GM12878 (cell line): ENCODE measurements at regions not wholly inside any gene's neighbourhood (a gene's known extent, or its start where the extent isn't known, plus 50 kb on each side); places are given as distances from the start of the nearest gene placed in this dataset.

ENCODE experiments used
- CBX5 ChIP-seq: sonication (generic); IDR thresholded peaks from 2 replicates; pipeline ENCODE4 v1.6.1; 2016; ENCODE audit warnings: low read depth, moderate library complexity, mild to moderate bottlenecking, inconsistent platforms
- CEBPB ChIP-seq, 2 experiments: fragments of 150-350 bp in 1 of 2; IDR thresholded peaks; 2 replicates each; pipeline ENCODE4 v1.6.1; 2012 to 2014; ENCODE audit warnings: low read depth in 2 of 2, low read length in 2 of 2, borderline replicate concordance in 1 of 2, inconsistent platforms in 1 of 2
- CTCF ChIP-seq, 3 experiments: IDR thresholded peaks in 2 of 3; conservative IDR thresholded peaks in 1 of 3; 2 replicates each; pipeline ENCODE4 v1.5.1; 2011; ENCODE audit warnings: low read depth in 3 of 3, low read length in 3 of 3, mild to moderate bottlenecking in 3 of 3, control low read depth in 2 of 3, moderate library complexity in 2 of 3, inconsistent platforms in 1 of 3, mixed read lengths in 1 of 3; ENCODE audit not compliant: control insufficient read depth in 2 of 3, insufficient read depth in 1 of 3; ENCODE audit errors: extremely low read depth in 1 of 3
- EP300 ChIP-seq, 2 experiments: fragments of 150-350 bp in 1 of 2; IDR thresholded peaks; 2 replicates each; pipeline ENCODE4 v1.6.1; 2011 to 2012; ENCODE audit warnings: low read depth in 2 of 2, low read length in 2 of 2, borderline replicate concordance in 1 of 2, improper control_type of control experiment in 1 of 2, inconsistent platforms in 1 of 2; ENCODE audit not compliant: control insufficient read depth in 1 of 2
- EZH2 ChIP-seq: IDR thresholded peaks from 2 replicates; pipeline ENCODE4 v1.6.1; 2012; ENCODE audit warnings: low read depth, mild to moderate bottlenecking, control low read depth, inconsistent platforms, low read length, borderline replicate concordance; ENCODE audit not compliant: control insufficient read depth
- HCFC1 ChIP-seq: fragments of 150-350 bp; IDR thresholded peaks from 2 replicates; pipeline ENCODE4 v1.6.1; 2014; ENCODE audit warnings: low read length
- NFIC ChIP-seq: IDR thresholded peaks from 2 replicates; pipeline ENCODE4 v1.6.1; 2012; ENCODE audit warnings: low read depth, mild to moderate bottlenecking, inconsistent platforms, low read length, moderate library complexity
- NR2C2 ChIP-seq: IDR thresholded peaks from 2 replicates; pipeline ENCODE4 v1.6.1; 2011; ENCODE audit warnings: borderline replicate concordance, low read depth; ENCODE audit not compliant: control insufficient read depth, insufficient read length
- POLR2AphosphoS2 ChIP-seq: IDR thresholded peaks from 2 replicates; pipeline ENCODE4 v1.6.1; 2011; ENCODE audit warnings: low read depth, mild to moderate bottlenecking, low read length, improper control_type of control experiment, moderate library complexity
- POLR2AphosphoS5 ChIP-seq: IDR thresholded peaks from 2 replicates; pipeline ENCODE4 v1.6.1; 2011; ENCODE audit warnings: mild to moderate bottlenecking, low read length, inconsistent platforms
- ZNF274 ChIP-seq: IDR thresholded peaks from one replicate; pipeline ENCODE4 v1.8.0; 2011; ENCODE audit not compliant: insufficient read length, insufficient read depth

- TF ChIP-seq CEBPB (IDR thresholded peaks at IDR 0.05; ENCODE audit: borderline replicate concordance in 1 of 2, low read depth in 2 of 2, low read length in 2 of 2) (no peak), CBX5 (no peak), NR2C2 (no peak), NFIC (no peak), ZNF274 (no peak), POLR2AphosphoS5 (no peak), POLR2AphosphoS2 (no peak), EZH2 (no peak), EP300 (IDR thresholded peaks at IDR 0.05; ENCODE audit: borderline replicate concordance in 1 of 2, control insufficient read depth in 1 of 2, low read depth in 2 of 2, low read length in 2 of 2) (no peak), HCFC1 (no peak), CTCF (IDR thresholded peaks at IDR 0.05 in 2 of 3, conservative IDR thresholded peaks at IDR 0.05 in 1 of 3; ENCODE audit: control insufficient read depth in 2 of 3, extremely low read depth in 1 of 3, insufficient read depth in 1 of 3, low read depth in 3 of 3, low read length in 3 of 3) (no peak)
These were observed 748.7 kb upstream of the HS3ST1 start for GRCh38 chr4:12177416-12177815.
